ENCODE measurements at regions not wholly inside any gene's neighbourhood (a gene's known extent, or its start where the extent isn't known, plus 50 kb on each side); places are given as distances from the start of the nearest gene placed in this dataset.

GRCh38 chr7:106776618-106777347 lies 88.3 kb upstream of the PIK3CG start:
- no peak for TF ChIP-seq CTCF (IDR thresholded peaks at IDR 0.05; ENCODE audit: insufficient read depth, missing control alignments)
- FAIRE-seq (no peak), DNase-seq (ENCODE audit: insufficient read length, low spot score) (no peak)

GRCh38 chr7:106777674-106778299 lies 87.3 kb upstream of the PIK3CG start:
- no peak for DNase-seq (ENCODE audit: insufficient read length, low spot score)
- TF ChIP-seq CTCF (IDR thresholded peaks at IDR 0.05; ENCODE audit: insufficient read depth, missing control alignments): no peak
- no peak for FAIRE-seq

- FAIRE-seq (no peak), DNase-seq (ENCODE audit: insufficient read length, low spot score) (no peak)
- TF ChIP-seq CTCF (IDR thresholded peaks at IDR 0.05; ENCODE audit: insufficient read depth, missing control alignments): no peak
Measured at GRCh38 chr7:106778656-106779250, 86.3 kb upstream of the PIK3CG start.

GRCh38 chr7:106779877-106780276 lies 85.2 kb upstream of the PIK3CG start:
- FAIRE-seq: no peak
- no peak for DNase-seq (ENCODE audit: insufficient read length, low spot score)
- TF ChIP-seq CTCF (IDR thresholded peaks at IDR 0.05; ENCODE audit: insufficient read depth, missing control alignments): no peak

GRCh38 chr7:106781007-106781406 lies 84.1 kb upstream of the PIK3CG start:
- no peak for TF ChIP-seq CTCF (IDR thresholded peaks at IDR 0.05; ENCODE audit: insufficient read depth, missing control alignments)
- no peak for DNase-seq (ENCODE audit: insufficient read length, low spot score)
- FAIRE-seq: no peak

- TF ChIP-seq CTCF (IDR thresholded peaks at IDR 0.05; ENCODE audit: insufficient read depth, missing control alignments): no peak
- FAIRE-seq (no peak), DNase-seq (ENCODE audit: insufficient read length, low spot score) (no peak)
Measured at GRCh38 chr7:106781828-106782544, 83.1 kb upstream of the PIK3CG start.
